ENCODE measurements at regions not wholly inside any gene's neighbourhood (a gene's known extent, or its start where the extent isn't known, plus 50 kb on each side); places are given as distances from the start of the nearest gene placed in this dataset.
"Not testable (repeated sequence)": the region's sequence is repeated elsewhere in the genome, so short reads cannot be mapped to it uniquely, and the experiment has no call there.

DNA sequence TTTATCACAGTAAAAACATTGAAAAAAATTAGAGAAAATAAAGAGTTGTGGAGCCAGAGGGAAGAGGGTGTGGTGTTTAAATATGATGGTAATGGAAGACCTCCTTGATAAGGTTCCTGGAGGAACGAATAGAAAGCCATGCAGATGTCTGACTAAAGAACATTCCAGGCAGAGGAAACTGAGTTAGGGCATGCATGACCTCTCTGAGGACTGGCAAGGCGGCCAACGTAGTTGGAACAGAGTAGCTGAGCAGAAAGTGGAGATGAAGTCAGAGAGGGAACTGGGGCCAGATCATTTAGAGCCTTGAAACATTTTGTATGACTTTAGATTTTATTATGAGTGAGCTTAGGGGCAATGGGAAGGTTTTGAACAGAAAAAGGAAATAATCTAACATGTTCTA, 377.5 kb downstream of the HLX start:
- DNase-seq (ENCODE audit: low spot score) = no peak

GRCh38 chr1:221257548-221257947, 378.3 kb downstream of the HLX start:
- DNase-seq (ENCODE audit: low spot score) = not testable (repeated sequence)

DNA sequence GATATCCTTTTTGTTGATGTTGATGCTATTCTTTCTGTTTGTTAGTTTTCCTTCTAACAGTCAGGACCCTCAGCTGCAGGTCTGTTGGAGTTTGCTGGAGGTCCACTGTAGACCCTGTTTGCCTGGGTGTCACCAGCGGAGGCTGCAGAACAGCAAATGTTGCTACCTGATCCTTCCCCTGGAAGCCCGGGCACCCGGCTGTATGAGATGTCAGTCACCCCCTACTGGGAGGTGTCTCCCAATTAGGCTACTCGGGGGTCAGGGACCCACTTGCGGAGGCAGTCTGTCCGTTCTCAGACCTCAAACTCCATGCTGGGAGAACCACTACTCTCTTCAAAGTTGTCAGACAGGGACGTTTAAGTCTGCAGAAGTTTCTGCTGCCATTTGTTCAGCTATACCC, 383.4 kb downstream of the HLX start:
- not testable (repeated sequence) for DNase-seq (ENCODE audit: low spot score)

GRCh38 chr1:221263831-221264767, 384.9 kb downstream of the HLX start:
- DNase-seq (ENCODE audit: low spot score) = peak; percentile 42

GRCh38 chr1:221264848-221265247, 385.6 kb downstream of the HLX start:
- DNase-seq (ENCODE audit: low spot score) = no peak

- no peak for DNase-seq (ENCODE audit: low spot score)
These were observed 389.1 kb downstream of the HLX start for GRCh38 chr1:221268295-221268694.

DNA sequence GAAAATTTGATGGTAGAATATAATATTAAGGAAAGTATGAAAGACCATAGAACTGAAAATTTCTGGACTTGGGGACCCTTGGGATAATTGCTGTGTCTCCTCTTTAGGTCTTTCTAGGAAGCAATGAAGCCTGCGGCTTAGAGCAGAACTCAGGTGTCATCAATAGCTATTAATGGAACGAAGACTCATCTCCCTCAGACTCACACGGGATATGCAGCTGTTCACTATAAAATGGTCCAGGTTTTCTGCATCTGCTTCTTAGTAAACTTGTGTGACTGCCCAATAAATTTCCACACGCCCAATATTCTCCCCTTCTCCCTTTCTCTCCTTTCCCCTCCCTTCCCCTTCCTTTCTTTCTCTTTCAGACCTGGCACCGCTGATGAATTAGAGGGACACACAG, 392.5 kb downstream of the HLX start:
- DNase-seq (ENCODE audit: low spot score) = no peak

- no peak for DNase-seq (ENCODE audit: low spot score)
These were observed 393.7 kb downstream of the HLX start for GRCh38 chr1:221272940-221273339.

DNA sequence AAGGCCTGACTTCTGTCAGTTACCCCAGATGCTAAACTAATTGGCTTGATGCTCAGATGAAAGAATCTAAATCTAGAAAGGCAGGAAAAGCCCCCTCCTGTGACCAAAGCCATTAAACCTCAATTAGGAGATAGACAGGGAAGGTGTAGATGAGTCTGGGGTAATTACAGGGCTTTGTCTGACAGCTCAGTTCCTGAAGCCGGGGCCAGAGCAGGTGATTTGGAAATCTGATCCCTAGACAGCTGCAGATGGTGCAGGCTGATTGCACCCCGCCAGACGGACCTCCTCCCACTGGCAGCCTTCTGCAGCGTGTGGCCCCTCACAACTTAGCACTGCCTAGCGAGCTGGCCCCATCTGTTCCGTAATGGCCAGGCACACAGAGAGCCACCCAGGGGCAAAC, 395.1 kb downstream of the HLX start:
- DNase-seq (ENCODE audit: low spot score) = no peak

DNA sequence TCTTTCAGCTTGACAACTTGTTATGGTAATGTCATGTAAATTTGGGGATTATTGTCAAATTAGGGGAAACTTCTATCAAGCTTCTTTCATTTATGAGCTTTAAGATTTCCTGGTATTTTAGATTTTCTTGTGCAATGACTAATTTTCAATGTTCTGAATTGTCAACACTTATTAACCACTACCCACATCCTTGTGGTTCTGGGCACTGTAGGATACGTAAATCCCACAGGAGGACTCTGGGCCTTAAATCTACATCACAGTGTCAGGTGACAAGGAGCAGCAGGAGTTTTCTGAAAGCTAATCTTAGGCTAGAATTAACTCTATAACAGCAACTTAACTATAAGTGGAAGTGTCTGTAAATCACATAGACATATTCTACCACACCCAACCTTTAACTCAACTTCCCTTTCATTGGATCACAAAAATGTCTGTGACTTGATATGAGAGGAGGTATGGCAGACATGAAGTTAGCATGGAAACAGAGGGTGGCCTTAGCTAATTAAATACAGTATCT, 397.7 kb downstream of the HLX start:
- no peak for DNase-seq (ENCODE audit: low spot score)

GRCh38 chr1:221279146-221279545, 399.9 kb downstream of the HLX start:
- DNase-seq (ENCODE audit: low spot score) = no peak

DNA sequence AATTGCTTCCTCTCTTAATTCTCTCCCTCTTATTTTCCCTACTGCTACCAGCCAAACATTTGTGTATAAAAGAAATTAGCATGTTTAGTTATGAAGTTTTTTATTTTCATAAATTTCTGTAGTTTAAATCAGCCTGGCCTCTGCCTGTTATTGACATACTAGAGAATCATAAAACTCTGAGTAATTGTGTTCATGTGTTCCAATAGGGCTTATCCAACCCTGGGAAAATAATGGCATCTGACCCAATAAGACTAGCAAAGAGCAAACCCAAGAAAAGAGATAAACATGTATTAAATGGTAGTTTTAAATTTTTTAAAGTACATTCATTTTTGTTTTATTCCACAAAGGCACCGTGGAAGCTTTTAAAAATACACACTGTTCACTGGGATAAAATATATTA, 404.3 kb downstream of the HLX start:
- DNase-seq (ENCODE audit: low spot score) = no peak

GRCh38 chr1:221284028-221284427, 404.8 kb downstream of the HLX start:
- DNase-seq (ENCODE audit: low spot score) = no peak

DNA sequence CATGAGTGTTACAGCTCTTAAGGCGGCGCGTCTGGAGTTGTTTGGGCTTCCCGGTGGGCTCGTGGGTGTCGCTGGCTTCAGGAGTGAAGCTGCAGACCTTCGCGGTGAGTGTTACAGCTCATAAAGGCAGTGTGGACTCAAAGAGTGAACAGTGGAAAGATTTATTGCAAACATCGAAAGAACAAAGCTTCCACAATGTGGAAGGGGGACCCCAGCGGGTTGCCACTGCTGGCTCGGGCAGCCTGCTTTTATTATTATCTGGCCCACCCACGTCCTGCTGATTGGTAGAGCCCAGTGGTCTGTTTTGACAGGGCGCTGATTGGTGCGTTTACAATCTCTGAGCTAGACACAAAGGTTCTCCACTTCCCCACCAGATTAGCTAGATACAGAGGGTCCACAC, 405.7 kb downstream of the HLX start:
- not testable (repeated sequence) for DNase-seq (ENCODE audit: low spot score)

GRCh38 chr1:221285458-221286210, 406.4 kb downstream of the HLX start:
- DNase-seq (ENCODE audit: low spot score) = not testable (repeated sequence)

DNA sequence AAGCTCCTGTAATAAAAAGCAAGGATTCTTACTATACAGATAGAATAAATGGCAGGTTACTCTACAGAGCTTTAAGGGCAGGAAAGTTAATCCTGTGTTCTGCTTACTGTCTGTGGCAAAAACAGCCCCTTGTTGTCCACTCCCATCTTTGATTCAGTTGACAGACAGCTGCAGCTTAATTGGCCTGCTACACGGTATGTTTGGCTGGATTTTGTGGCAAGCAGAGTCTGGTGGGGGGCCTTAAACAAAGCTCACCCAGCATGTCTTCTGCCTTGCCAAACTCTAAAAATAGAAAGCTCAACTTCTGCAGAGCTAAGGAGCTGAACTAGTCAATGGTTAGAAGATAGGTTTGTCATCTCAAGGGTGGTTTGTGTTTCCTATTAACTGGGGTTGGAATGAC, 407.2 kb downstream of the HLX start:
- DNase-seq (ENCODE audit: low spot score) = no peak

DNA sequence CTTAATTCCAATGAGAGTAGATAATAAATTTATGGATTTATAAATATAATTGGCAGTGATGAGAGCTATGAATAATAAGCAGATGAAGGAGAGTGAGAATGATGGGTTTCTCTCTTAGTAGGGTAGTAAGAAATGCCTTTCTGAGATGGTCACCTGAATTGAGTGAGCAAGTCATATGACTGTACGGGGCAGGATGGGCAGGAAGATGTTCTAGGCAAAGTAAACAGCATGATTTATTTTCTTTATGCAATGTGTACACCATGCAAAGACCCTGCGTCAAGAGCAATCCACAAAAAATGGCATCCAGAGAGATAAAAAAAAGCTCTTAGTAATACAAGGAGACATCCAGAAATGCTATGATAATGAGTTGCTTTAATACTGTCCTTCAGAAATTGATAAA, 409.9 kb downstream of the HLX start:
- DNase-seq (ENCODE audit: low spot score) = no peak

DNA sequence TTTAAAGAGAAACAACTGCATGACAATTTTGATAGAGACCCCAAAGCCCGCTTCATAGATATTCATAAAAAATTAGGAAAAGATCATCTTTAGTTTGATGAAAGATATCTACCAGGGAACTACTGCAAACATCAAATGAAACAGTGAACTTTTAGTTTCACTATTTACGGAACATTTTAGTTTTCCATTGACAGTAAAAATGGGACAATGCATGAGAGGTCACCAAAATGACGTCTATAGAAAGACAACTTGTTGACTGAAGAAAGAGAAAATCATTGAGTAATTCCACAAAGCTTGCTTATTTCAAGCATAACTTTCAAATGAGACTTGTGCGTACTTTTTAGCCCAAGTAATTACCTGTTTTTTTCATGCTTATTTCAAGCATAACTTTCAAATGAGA, 411.4 kb downstream of the HLX start:
- no peak for DNase-seq (ENCODE audit: low spot score)

DNA sequence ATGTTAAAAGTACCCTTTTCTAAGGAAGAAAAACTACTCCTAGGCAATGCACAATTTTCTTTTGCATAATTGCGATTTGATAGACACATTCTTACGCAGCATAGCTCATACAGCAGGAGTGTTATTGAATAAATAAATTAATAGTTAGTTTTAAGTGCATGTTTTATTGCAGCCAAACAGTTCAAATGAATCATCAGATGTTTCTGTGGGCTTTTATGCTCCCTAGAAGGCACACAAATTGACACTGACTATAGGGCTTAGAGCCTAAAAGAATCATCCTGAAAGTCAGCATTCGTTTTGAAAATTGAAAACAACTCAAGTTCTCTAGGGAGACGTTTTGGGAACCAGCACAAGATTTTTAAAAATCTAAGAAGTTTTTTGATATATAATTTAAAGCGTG, 411.9 kb downstream of the HLX start:
- no peak for DNase-seq (ENCODE audit: low spot score)

GRCh38 chr1:221292652-221293051, 413.4 kb downstream of the HLX start:
- no peak for DNase-seq (ENCODE audit: low spot score)

DNA sequence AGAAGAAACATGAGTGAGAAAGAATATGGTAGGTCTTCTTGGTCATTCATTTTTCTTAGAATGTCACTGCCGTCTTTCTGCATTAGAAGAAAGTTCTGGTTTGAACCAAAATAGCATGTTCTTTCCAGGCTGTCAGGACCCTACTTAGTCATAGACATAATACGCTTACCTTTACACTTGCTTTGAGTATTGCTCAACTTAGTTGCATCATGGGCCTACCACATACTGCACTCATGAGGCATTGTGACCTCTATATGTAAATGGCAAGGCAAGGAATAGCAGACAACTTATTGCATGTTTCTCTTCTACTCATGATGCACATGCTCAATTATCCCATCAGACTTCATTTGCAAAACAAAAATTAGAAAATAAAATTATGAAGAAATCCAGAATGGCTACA, 415.0 kb downstream of the HLX start:
- DNase-seq (ENCODE audit: low spot score) = no peak

GRCh38 chr1:221302357-221302756, 423.1 kb downstream of the HLX start:
- no peak for DNase-seq (ENCODE audit: low spot score)

DNA sequence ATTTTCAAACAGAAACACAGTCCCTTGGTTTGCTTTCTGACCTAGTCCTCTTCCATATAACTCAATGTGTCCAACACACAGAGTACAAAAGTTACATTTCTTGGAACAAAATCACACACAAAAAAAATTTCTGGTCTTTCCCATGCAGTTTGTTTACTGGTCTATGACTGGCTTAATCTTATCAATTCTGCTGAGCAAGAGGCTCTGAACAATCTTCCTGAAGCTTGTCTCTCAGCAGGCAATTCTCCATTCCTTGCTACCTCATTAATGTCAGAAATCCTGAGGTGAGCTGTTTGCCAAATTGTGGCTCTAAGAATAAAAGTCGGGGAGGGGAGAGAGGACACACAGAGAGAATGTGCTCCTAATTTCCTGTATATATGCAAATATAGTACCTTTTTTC, 423.6 kb downstream of the HLX start:
- no peak for DNase-seq (ENCODE audit: low spot score)

Measured in CD4-positive, alpha-beta T cell treated with Interleukin-15 for 4 hours (primary cell).